Retinal pigment epithelial cell (primary cell): ENCODE measurements at regions not wholly inside any gene's neighbourhood (a gene's known extent, or its start where the extent isn't known, plus 50 kb on each side); places are given as distances from the start of the nearest gene placed in this dataset.

Experiments used
- DNase-seq: peaks from one replicate; pipeline ENCODE4 v3.0.0-alpha.2; 2010; ENCODE audit warnings: low read depth
- H3K4me3 ChIP-seq: 2 replicates; pipeline ENCODE4 v1.5.1; 2011; ENCODE audit warnings: mild to moderate bottlenecking, low read length, control low read depth, moderate library complexity
- CTCF ChIP-seq: conservative IDR thresholded peaks from 2 replicates; pipeline ENCODE4 v1.5.1; 2011; ENCODE audit warnings: low read depth, low read length, control low read depth, inconsistent platforms

DNA sequence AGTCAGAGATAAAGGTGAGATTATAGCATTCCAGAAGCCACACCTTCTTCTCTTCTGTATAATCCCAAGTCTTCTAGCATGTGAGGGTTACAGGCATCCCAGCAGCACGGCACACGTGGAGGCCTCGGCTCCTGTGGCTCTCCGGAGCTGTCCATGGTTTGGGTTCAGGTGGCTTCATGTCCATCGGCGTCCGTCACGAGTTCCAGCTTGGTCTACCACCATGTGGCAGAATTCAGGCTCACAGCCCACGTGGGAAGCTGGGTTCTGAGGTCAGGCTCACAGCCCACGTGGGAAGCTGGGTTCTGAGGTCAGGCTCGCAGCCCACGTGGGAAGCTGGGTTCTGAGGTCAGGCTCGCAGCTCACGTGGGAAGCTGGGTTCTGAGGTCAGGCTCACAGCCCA, 378.3 kb upstream of the SALL3 start:
- TF ChIP-seq CTCF = no peak
- DNase-seq = no peak
- no peak overlapping the region for H3K4me3 ChIP-seq

DNA sequence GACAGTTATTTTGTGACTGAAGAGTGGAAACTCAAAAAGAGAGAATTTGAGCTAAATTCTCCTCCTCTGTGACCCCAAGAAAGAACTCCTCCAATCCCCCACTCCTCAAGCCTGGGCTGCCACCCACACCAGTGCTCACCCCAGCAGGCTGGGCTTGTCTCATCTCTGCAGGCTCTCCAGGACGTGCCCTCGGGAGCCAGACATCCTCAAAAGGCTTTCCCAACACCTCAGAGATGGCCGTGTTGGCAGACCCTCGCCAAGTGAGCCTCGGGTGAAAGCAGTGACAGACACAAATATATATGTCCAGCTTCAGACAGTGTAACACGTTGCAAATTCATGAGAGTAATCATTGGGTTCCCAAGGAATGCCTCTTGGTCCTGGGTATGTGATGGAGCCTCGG, 377.7 kb upstream of the SALL3 start:
- no peak for DNase-seq
- no peak for TF ChIP-seq CTCF
- no peak overlapping the region for H3K4me3 ChIP-seq

GRCh38 chr18:78602430-78602829, 377.2 kb upstream of the SALL3 start:
- H3K4me3 ChIP-seq = no peak overlapping the region
- no peak for TF ChIP-seq CTCF
- DNase-seq = no peak

DNA sequence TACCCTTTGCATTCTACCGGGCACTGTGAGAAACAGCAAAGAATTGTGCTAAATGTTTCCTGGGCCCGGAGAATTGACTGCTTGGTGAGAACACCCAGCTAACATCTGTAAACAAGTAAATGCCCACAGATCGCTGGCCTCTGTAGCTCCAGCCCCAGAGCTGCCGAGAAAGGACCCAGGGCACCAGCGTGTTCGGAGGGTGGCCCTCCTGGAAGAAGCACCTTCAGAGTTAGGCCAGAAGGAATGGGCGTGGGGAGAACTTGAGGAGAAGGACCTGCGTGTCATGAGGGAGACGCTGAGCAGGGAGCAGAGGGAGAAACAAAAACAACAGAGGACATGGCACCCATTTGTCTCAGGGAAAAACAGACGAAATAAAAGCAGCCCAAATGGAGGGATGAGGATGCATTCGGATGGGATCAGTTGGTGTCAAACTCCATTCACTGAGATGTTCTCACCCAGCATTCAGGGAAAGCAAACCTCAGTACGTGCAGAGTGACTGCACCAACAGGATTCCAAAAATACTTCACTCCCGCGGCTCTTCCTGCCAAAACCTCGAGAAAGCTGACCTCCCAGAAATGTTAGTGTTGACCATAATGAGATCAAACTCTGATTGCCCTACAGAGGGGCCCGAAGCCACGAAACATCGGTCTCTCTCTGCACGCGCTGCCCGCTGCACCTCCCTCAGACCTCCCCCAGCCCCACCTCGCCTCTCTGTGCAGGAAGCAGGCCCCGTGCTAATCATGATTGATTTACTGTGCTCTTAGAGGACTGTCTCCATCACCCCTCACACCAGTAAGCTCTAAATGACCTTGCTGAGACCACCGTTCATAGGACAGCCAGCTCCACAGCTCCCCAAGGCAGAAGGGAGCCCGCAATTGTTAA, 376.3 kb upstream of the SALL3 start:
- no peak for DNase-seq
- H3K4me3 ChIP-seq = no peak overlapping the region
- no peak for TF ChIP-seq CTCF

- H3K4me3 ChIP-seq = no peak overlapping the region
- DNase-seq = no peak
- no peak for TF ChIP-seq CTCF
Measured at GRCh38 chr18:78605255-78605654, 374.4 kb upstream of the SALL3 start.

DNA sequence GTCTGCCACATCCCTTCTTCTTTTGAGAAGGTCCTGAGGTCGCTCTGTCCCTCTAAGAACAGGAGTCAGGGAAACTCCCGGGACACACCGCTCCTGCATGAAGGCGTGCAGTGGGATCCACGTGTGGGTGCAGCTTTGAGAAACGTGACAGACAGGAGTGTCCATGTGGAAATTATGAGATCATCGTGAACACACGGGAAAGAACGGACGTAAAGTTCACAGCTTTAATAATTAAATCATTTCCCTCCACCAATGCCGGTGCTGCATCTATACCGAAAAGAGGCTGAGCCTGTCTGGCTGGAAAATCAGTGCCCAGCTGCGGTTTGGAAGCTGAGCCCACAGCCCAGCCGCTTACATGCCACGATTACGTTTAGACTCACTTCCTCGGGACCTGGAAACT, 372.4 kb upstream of the SALL3 start:
- H3K4me3 ChIP-seq = no peak overlapping the region
- no peak for TF ChIP-seq CTCF
- no peak for DNase-seq

DNA sequence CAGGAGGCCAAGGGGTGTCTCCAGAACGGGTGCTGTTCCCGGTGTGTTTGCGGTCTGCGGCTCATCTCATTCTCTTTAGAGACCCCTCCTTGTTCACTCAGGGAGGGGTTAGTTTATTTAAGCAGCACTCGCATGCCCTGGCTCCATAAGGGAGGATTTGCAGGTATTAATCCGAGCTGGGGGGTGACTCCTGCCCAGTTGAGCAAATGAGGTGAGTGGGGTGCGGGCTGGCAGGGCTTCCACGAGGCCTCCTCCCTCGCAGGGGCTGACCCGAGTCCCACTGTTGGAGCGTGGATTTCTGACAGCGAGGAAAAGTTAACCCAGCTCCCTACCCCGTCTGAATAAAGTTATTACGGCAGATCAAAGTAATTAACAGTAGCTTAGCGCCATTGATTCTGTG, 371.8 kb upstream of the SALL3 start:
- TF ChIP-seq CTCF = no peak
- no peak overlapping the region for H3K4me3 ChIP-seq
- DNase-seq = no peak
